HG03460 (cell line): ENCODE measurements at regions not wholly inside any gene's neighbourhood (a gene's known extent, or its start where the extent isn't known, plus 50 kb on each side); places are given as distances from the start of the nearest gene placed in this dataset.
"Not testable (repeated sequence)": the region's sequence is repeated elsewhere in the genome, so short reads cannot be mapped to it uniquely, and the experiment has no call there.

ENCODE experiments used
- ATAC-seq: cut with Tn5 transposase; IDR thresholded peaks from one replicate; pipeline ENCODE4 v1.9.1; 2021; ENCODE audit not compliant: unreplicated experiment

DNA sequence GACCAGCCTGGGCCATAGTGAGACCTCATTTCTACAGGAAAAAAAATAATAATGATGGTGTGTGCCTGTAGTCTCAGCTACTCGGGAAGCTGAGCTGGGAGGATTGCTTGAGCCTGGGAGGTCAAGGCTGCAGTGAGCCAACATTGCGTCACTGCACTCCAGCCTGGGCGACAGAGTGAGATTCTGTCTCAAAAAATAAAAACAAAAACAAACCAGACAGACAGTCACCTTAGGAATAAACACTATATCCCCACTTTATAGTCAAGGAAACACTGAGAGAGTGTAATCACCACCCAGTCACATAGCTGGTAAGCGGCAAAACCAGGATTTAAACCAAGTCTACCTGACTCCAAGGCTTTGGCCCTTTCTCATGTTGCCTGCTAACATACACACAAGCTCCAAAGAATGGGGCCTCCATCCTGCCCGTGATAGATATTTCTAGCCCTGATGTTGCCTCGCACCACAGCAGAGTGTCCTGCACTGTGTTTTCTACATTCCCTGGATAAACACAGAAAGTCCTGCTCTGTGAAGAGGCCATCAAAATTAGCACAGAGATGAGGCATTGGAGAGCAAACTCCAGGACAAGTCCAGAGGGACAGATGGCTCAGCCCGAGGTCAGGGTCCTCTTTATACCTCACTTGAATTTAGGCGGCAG, 66.1 kb upstream of the SMURF2 start:
- ATAC-seq, result no peak

GRCh38 chr17:64726025-64726424, 63.9 kb upstream of the SMURF2 start:
- ATAC-seq, result not testable (repeated sequence)

DNA sequence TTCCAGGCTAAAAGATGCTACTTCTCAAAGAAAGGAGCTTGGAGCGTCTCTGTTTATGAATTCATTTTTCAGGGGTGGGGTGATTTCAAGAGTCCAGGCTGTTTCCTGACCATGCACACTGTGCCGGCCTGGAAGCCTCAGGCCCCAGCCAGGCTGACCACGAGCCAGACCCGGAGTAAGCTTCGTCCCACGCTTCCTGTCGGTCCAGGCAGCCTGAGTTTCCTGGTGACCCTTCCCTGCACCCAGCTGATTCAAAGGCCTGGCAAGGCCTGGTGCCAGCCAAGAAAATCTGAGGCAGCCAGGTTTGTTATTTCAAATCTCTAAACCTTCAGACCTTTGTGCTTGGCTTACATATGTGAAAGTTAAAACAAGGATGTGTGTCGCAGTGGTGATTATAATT, 62.1 kb upstream of the SMURF2 start:
- ATAC-seq, result not testable (repeated sequence)

GRCh38 chr17:64723781-64724180, 61.7 kb upstream of the SMURF2 start:
- ATAC-seq, result no peak

DNA sequence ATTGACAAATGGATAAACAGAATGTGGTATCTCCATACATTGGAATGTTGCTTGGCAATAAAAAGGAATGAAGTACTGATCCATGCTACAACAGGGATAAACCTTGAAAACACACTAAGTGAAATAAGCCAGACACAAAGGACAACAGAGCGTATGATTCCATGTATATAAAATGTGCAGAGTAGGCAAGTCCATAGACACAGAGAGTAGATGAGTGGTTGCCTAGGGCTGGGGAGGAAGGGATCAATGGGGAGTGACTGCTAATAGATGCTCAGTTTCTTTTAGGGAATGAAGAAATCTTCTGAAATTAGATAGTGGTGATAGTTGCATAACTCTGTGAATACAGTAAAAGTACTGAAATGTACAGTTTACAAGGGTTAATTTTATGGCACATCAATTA, 59.4 kb upstream of the SMURF2 start:
- ATAC-seq, result not testable (repeated sequence)

DNA sequence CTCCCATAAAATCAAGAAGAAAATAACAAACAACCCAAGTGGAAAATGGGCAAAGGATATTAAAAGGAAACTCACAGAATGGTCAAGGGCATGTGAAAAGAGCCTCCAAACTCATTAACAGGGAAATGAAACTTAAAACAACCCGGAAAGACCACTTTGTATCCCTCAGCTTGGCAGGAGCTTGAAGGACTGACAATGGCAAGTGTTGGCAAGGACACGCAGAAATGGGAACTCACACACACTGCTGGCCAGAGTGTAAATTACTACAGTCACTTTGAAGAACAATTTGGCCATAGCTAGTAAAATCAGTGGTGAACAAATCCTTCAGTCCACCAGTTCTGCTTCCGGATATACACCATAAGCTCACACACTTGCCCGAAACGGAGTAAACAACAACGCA, 58.1 kb upstream of the SMURF2 start:
- not testable (repeated sequence) for ATAC-seq

DNA sequence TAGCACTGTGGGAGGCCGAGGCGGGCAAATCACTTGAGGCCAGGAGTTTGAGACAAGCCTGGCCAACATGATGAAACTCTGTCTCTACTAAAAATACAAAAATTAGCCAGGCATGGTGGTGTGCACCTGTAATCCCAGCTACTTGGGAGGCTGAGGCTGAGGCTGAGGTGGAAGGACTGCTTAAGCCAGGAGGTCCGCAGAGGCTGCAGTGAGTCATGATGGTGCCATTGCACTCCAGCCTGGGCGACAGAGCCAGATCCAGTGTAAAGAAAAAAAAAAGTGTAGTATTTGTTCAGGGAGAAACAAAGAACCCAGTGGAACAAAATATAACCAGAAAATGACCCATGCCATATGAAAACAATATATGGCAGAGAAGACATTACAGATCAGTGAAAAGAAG, 57.4 kb upstream of the SMURF2 start:
- ATAC-seq, result not testable (repeated sequence)

DNA sequence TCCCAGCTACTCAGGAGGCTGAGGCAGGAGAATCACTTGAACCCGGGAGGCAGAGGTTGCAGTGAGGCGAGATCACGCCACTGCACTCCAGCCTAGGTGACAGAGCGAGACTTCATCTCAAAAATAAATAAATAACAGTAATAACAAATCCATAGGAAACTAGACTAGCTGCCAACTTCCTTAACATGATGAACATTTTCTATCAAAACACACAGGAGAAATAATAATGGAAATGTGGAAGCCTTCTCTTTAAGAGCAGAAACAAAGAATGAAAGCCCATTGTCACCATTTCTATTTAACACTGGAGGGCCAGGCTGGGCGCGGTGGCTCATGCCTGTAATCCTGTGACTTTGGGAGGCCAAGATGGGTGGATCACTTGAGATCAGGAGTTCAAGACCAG, 56.7 kb upstream of the SMURF2 start:
- ATAC-seq, result not testable (repeated sequence)

GRCh38 chr17:64718058-64718457, 56.0 kb upstream of the SMURF2 start:
- ATAC-seq, result no peak

DNA sequence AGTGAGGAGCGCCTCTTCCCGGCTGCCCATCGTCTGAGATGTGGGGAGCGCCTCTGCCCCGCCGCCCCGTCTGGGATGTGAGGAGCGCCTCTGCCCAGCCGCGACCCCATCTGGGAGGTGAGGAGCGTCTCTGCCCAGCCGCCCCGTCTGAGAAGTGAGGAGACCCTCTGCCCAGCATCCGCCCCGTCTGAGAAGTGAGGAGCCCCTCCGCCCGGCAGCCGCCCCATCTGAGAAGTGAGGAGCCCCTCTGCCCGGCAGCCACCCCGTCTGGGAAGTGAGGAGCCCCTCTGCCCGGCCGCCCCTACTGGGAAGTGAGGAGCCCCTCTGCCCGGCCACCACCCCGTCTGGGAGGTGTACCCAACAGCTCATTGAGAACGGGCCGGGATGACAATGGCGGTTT, 54.4 kb upstream of the SMURF2 start:
- not testable (repeated sequence) for ATAC-seq

DNA sequence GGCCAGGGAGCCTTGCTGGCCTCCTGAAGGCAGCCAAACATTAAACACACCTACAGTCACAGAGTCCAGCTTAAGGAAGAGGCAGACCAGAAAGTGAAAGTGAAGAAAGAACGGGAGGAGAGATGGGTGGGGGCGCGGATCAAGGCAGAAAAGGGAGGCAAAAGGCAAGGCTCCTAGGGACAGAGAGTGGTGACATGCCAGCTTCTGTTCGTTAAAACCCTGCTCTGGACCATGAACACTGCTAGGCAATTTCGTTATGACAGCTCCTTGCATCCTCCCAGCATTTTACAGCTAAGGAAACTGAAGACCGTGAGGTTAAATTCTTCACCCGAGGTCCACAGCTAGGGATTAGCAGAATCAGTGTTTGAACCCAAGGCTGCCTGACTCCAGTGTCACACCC, 51.7 kb upstream of the SMURF2 start:
- not testable (repeated sequence) for ATAC-seq

DNA sequence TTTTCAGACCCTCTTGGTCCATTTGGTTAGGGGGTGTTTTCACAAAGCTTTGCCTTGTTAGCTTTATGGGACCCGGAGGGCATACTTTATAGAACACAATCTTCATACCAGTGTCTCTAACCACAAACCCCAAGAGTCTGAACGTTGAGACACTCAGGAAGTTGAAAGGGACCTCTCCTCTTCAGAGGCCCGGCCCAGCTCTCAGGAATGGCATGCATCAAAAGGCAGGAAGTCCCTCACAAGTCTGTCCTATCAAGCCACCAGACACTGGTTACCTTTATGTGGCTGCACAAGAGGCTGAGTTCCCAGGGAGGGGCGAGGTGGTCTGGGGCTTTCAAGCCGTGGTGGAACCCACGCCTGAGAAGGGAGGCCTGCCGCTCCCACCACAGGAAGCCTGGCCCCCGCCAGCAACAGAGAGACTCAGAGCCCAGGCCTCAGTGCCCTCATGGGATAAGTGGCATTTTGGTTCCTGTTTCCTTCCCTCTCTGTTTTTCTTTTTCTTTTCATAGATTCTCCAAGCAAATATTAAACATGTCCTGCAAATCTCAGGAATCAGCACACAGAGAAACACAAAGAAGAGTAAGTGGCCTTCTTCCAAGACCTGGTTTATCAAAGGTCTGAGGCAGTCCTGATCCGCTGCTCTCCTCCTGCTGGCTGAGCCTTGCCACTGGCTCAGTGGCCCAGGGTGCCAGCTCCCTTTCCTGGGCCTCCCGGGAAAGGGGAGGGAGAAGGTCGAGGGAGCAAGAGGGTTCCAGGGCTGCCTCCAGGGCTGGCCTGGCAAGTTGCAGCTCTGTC, 50.6 kb upstream of the SMURF2 start:
- ATAC-seq, result peak; percentile 69
